HG02642 (cell line): ENCODE measurements at regions not wholly inside any gene's neighbourhood (a gene's known extent, or its start where the extent isn't known, plus 50 kb on each side); places are given as distances from the start of the nearest gene placed in this dataset.

Source experiments
- ATAC-seq: cut with Tn5 transposase; IDR thresholded peaks from one replicate; pipeline ENCODE4 v1.9.1; 2021; ENCODE audit warnings: mild to moderate bottlenecking; ENCODE audit not compliant: unreplicated experiment, poor library complexity

- ATAC-seq, result no peak
These were observed 389.7 kb downstream of the NXPE2 start for GRCh38 chr11:115067900-115068530.

DNA sequence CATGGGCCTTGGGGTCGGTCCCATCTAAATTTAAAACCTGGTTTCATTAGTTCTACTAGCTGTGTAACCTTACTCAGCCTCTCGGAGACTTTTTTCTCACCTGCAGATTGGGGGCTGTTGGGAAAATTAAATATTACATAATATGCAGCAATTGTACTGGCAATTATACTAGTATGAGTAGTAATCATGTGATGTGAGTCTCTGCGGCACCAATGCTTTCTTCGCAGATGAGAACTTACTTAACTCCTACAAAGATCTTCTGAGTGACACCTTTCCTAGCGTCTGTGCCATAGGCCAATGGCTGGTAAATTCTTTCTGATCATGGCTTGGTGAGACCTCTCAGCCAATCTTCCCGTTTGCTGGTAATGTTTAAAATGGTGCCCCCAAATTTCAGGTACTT lies 391.3 kb downstream of the NXPE2 start:
- no peak for ATAC-seq

DNA sequence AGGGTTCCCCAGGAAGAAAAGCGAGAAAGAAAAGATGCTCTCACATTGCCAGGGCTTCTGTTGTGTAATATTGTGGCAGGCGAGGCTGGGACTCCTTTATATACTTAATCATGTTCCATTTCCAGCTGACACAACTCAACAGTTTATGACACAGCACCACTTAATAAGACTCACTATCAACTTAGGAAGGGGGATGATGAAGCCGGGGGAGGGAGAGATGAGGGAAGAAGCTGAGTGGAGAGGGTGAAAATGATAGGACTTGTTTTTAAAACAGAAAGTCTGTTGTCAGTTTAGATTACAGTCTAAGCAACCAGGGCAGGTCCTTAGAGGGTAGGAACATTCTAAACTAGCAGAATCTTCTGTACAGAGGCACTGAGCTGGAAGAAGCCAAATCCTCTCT lies 397.0 kb downstream of the NXPE2 start:
- ATAC-seq, result no peak

DNA sequence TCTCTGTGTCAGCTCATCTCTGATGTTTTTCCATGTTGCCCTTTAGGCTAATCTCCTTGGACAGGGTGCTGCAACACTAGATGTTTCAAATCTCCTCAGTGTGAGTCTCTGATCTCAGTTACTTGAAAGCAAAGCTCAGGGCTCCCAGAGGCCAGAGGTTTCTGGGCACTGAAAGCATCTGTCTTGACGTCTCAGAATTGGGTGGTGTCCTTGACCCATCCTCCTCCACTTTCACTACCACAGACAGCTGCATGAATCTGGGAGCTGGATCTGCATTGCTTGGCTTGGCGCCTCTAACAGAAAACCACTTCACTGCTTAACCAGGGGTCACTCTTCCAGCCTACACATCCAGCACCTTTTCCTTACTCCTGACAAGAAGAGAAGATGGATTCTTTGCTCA lies 399.4 kb downstream of the NXPE2 start:
- ATAC-seq, result no peak

DNA sequence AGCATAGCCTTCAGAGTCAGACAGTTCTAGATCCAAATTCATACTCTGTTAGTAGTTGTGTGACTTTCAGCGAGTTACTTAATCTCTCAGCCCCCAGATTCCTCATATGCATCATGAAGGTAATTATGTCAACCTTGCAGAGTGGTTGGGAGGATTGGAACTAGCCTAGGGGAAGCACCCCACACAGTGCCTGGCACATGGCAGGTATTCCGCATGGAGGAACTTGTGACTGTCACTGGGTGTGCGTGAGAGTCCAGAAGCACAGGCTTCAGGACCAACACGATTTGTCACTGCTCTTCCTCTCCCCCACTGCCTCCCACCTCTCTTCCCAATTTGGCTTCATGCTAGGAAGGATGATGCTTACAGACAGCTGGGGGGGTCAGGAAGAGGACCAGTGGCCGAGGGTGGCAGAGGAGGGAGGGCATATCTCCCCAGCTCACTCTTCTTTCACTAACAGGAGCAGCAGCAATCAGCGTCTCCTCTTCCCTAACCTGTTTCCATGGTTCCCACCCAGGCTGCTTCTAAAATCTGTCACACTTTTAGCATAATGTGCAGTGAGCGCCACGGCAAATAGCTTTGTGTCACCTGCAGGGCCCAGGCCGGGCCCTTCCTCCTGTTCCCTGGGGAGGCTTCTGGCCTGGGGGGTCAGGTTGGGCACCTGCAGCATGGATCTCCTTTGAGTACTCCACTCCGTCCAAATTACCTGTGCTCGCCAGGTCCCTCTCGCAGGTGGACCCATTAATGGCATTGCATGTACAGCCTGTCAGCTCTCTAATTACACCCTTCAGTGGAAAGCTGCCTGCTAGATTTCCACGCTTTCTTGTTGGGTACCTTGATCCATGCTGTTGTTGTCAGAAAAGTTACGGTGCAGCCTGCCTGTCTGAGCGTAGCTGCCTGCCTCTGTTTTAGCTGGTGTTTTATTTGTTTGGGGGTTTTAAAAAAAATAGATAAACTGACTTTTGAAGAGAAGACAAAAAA lies 400.4 kb downstream of the NXPE2 start:
- ATAC-seq, result no peak

- no peak for ATAC-seq
These were observed 402.8 kb downstream of the NXPE2 start for GRCh38 chr11:115080923-115081680.

DNA sequence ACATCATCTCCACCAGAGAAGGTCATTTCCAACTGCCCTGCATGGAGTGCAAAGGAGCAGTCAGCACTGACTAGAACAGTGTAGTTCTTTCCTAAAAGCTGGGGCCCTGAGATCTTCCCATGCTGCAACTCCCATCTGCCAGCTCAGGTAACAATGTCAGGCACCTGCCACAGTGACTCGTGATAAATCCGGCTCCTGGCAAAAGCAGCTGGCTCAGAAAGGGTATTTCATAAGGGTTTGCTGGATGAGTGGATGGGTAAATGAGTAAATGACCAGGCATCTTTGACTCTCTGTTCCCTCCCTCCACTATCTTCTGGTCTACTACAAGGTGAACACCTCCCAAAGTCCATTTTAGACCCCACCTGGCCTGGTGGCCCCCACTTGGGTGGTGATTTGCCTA lies 403.6 kb downstream of the NXPE2 start:
- no peak for ATAC-seq

DNA sequence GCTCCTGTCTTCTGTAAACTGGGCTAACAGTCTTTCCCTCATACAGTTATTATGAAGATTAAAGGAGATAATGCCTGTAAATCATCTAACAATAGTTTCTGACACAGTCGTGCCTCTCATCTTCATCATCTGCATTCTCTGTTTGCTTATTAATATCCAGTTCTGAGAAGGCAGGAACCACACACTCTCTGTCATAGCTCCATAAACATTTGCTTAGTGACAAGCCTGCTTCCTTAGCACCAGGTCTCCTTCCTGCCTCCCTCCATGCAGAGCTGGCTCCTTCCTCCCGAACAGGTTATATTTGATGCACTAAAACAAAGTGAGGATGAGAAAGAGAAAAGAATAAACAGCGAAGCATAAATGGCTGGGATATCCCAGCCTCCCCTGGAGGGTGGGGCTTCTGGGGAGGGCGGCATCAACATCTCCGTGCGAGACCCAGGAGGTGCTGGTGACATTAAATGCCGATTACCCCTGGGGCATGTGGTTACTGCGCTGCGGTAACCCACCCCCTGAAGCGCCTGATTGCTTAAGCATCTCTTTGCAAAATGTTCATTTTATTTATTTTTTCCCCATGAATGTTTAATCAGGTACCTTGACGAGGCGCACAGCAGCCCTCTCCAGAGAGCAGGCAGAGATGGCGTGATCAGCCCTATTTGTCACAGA lies 404.9 kb downstream of the NXPE2 start:
- no peak for ATAC-seq

DNA sequence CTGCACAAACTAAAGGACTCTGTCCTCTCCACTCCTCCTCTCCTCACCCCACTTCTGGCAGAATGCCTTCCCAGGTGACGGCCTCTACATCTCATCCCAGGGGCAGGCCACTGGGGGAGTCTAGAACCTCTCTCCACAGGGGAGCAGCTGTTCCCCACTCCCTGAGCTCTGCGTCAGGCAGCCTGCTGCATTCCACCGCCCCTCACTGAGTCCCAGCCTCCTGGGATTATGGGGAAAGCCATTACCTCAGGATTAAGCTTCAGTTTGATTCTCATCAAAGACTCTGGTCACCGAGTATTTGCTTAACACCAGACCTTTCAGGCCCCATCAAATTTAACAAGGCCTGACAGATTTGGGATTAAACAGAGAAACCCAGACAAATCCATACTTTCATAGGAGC lies 405.9 kb downstream of the NXPE2 start:
- no peak for ATAC-seq

DNA sequence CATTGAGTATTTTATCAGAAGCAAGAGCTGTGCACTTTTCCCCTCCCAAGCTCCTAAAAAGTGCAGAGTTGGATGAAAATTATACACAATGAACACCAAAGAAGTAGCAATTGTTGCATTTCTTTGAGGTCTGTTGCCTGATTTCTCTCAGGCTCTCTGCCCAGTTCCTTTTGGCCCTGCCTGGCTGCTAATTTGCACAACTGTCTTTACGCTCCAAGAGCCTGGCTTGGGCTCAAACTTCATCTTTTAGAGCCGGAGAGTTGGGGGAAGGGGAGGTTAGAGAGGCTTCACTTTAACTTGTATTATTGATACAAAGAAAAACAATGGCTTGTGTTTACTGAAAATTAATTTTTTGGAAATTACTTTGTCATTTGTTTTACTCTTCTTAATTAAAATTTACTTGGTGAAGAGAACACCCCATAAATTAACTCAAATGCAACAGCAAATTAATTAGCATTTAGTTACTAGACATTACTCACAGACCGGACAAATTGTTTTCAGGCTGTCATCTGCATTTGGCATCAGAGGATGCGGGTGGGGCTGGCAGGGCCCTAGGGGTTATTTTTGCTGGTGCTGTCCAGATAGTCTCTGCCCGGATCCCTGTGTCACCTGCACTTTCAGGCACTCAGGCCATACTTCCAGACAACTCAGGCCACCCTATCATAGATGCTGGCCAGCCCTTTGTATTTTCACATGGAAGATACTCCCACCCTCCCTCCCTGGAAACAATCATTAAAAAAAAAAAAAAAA lies 407.3 kb downstream of the NXPE2 start:
- no peak for ATAC-seq

GRCh38 chr11:115087791-115088190 lies 409.5 kb downstream of the NXPE2 start:
- no peak for ATAC-seq

GRCh38 chr11:115092516-115092915 lies 411.7 kb downstream of the CADM1 start:
- no peak for ATAC-seq

DNA sequence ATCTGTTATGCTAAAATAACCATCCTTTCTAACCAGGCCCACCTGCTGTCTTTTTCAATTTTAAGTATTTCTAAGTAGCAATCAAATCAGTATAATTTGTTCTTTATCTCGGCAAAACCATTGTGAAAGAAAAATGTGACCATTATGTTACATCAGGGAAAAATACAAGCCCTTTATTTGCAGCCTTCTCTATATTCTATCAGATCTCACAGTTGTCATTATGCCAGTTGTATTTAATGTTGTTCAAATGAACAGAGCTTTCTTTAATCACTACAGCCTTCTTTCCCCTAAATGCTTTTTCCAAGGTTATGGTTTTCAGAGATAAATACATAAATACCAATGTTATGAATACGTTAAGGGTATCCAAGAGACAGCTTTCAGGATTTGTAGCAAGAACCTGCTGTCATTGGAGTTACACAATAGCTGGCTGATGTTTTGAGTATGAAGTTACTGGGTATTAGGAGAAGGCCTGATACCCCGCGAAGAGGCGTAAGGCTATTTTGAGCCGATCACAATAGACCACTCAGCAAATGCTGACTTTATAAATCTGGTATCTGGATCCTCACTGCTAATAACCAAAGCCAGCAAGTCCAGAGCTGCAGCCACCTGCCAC lies 406.3 kb downstream of the CADM1 start:
- no peak for ATAC-seq

- no peak for ATAC-seq
These were observed 403.5 kb downstream of the CADM1 start for GRCh38 chr11:115100706-115101105.

DNA sequence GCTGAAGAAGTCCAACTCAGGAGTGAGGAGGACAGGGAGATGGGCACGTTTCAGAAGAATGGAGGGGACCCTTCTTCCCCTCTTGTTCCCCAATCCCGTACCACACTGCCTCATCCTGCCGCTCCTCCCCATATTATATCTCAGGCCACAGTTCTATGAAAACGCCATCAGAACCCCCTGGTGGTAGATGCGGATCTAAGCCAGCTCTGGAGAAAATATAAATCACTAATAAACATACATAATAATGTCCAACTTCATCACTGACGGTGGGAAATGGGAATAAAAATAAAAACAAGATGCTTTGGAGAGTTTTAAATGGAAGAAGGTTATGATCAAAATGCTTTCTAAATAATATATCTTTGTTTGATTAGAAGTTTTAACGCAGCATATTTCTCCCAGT lies 400.3 kb downstream of the CADM1 start:
- ATAC-seq, result no peak

GRCh38 chr11:115104851-115105453 lies 399.3 kb downstream of the CADM1 start:
- ATAC-seq, result no peak

DNA sequence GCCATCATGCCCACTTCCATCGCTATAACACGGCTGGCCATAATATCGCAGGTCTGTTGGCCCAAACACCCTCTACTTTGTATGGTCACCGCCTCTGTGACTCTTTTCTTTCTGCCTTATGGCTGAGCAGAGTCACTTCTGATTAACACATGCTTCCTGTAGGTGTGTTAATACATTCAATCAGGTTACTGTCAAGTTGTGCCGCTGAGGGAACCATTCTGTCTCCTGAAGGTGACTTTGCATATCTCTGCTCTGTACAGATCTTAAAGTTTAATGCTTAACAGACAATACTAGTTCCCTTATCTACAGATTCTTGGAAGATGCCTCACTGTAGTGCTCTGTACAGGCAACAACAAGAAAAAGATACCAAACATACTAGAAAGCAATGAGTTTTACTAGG lies 393.1 kb downstream of the CADM1 start:
- ATAC-seq, result no peak

DNA sequence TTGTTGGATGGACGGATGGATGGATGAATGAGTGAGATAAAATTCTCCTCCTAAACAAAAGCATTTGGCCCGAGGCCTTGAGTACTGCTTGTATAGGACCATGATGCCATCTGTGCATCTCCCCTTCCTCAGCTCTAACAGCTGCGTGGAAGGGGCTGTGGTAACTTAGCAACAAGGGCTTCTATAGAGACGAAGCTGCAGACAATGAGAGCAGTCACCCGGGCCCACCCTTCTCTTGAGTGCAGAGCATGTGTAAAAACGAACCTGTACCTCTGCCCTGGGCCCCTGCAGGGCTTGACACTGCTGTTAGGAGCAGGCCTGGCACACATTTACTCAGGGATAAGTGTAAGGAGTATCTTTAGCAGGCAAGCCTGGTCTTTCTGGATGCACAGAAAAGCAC lies 391.5 kb downstream of the CADM1 start:
- no peak for ATAC-seq

GRCh38 chr11:115117956-115118493 lies 386.2 kb downstream of the CADM1 start:
- no peak for ATAC-seq
